ENCODE measurements at regions not wholly inside any gene's neighbourhood (a gene's known extent, or its start where the extent isn't known, plus 50 kb on each side); places are given as distances from the start of the nearest gene placed in this dataset.
"Not testable (repeated sequence)": the region's sequence is repeated elsewhere in the genome, so short reads cannot be mapped to it uniquely, and the experiment has no call there.

GRCh38 chr17:54353789-54354525, 531.2 kb downstream of the KIF2B start:
- no peak for TF ChIP-seq EP300 (IDR thresholded peaks at IDR 0.05)
- no peak for TF ChIP-seq POLR2A (IDR thresholded peaks at IDR 0.05)
- no peak for TF ChIP-seq CTCF (IDR thresholded peaks at IDR 0.05)
- Histone ChIP-seq H3K27ac (no peak overlapping the region), H3K9me3 (no peaks in the 10 kb centered on the region), H3K36me3 (no peaks in the 10 kb centered on the region), H3K4me3 (no peak overlapping the region), H3K4me1 (ENCODE audit: insufficient read depth) (no peaks in the 10 kb centered on the region), H3K27me3 (no peaks in the 10 kb centered on the region)
- 77 to 85% (median 79%) methylated on average over 11 of the region's 11 CpGs for WGBS, 3 donors
- intact Hi-C loops (cut with DNase I), result no loop called here
- DNase-seq, result no peak

GRCh38 chr17:54361073-54361472, 538.3 kb downstream of the KIF2B start:
- H3K4me1 ChIP-seq (ENCODE audit: insufficient read depth); H3K36me3 ChIP-seq; H3K27me3 ChIP-seq; H3K27ac ChIP-seq; intact Hi-C loops (cut with DNase I); H3K9me3 ChIP-seq; H3K4me3 ChIP-seq; DNase-seq: not testable (repeated sequence)
- WGBS, 3 donors, result 31 to 47% (median 43%) methylated on average over 4 of the region's 4 CpGs

- DNase-seq, result no peak
- Histone ChIP-seq H3K27ac (no peak overlapping the region), H3K27me3 (peaks cover 2% of the 10 kb centered on the region), H3K36me3 (no peaks in the 10 kb centered on the region), H3K4me3 (no peak overlapping the region), H3K4me1 (ENCODE audit: insufficient read depth) (no peaks in the 10 kb centered on the region), H3K9me3 (no peaks in the 10 kb centered on the region)
- intact Hi-C loops (cut with DNase I), result no loop called here
- no peak for TF ChIP-seq EP300 (IDR thresholded peaks at IDR 0.05)
- no peak for TF ChIP-seq CTCF (IDR thresholded peaks at IDR 0.05)
- TF ChIP-seq POLR2A (IDR thresholded peaks at IDR 0.05), result no peak
Measured at GRCh38 chr17:54368906-54369305, 531.7 kb upstream of the TOM1L1 start.

GRCh38 chr17:54372069-54372749, 528.4 kb upstream of the TOM1L1 start:
- 39 to 55% (median 46%) methylated on average over 2 of the region's 2 CpGs for WGBS, 3 donors
- H3K4me3 ChIP-seq, result no peak overlapping the region
- no peak for DNase-seq
- no peaks in the 10 kb centered on the region for H3K4me1 ChIP-seq (ENCODE audit: insufficient read depth)
- peaks cover 2% of the 10 kb centered on the region for H3K27me3 ChIP-seq
- TF ChIP-seq POLR2A (IDR thresholded peaks at IDR 0.05), result no peak
- no peak for TF ChIP-seq CTCF (IDR thresholded peaks at IDR 0.05)
- no peak for TF ChIP-seq EP300 (IDR thresholded peaks at IDR 0.05)
- no peaks in the 10 kb centered on the region for H3K36me3 ChIP-seq
- H3K27ac ChIP-seq, result no peak overlapping the region
- intact Hi-C loops (cut with DNase I), result no loop called here
- no peaks in the 10 kb centered on the region for H3K9me3 ChIP-seq

- Histone ChIP-seq H3K4me3 (no peak overlapping the region), H3K27ac (no peak overlapping the region), H3K36me3 (no peaks in the 10 kb centered on the region), H3K4me1 (ENCODE audit: insufficient read depth) (no peaks in the 10 kb centered on the region), H3K27me3 (no peaks in the 10 kb centered on the region), H3K9me3 (no peaks in the 10 kb centered on the region)
- WGBS, 3 donors, result 0 to 8% (median 2%) methylated on average over 1 of the region's 1 CpG
- no peak for TF ChIP-seq CTCF (IDR thresholded peaks at IDR 0.05)
- no peak for TF ChIP-seq EP300 (IDR thresholded peaks at IDR 0.05)
- no peak for DNase-seq
- intact Hi-C loops (cut with DNase I), result no loop called here
Measured at GRCh38 chr17:54373970-54374369, 526.7 kb upstream of the TOM1L1 start.

GRCh38 chr17:54376409-54376808, 524.2 kb upstream of the TOM1L1 start:
- H3K4me3 ChIP-seq; DNase-seq; H3K27me3 ChIP-seq; H3K4me1 ChIP-seq (ENCODE audit: insufficient read depth); H3K27ac ChIP-seq; intact Hi-C loops (cut with DNase I); H3K9me3 ChIP-seq; H3K36me3 ChIP-seq: not testable (repeated sequence)
- 90 to 93% (median 92%) methylated on average over 6 of the region's 6 CpGs for WGBS, 3 donors
